IMR-90 (cell line): ENCODE measurements at regions not wholly inside any gene's neighbourhood (a gene's known extent, or its start where the extent isn't known, plus 50 kb on each side); places are given as distances from the start of the nearest gene placed in this dataset.

Experiments
- ATAC-seq: fragments of 200-7000 bp; cut with Tn5 transposase; 2 replicates; pipeline ENCODE4 v1.9.1; 2020; ENCODE audit warnings: low read depth, mild to moderate bottlenecking, moderate library complexity
- BruUV-seq: library from RNA; stranded (reverse); fragments of 400-500 nt; replicated peaks from 2 replicates; lab custom pipeline; 2021; lab: Mats Ljungman, UMichigan
- CTCF ChIA-PET: fragments of 300-600 bp; formaldehyde crosslinking; extraction: SDS; loops from one replicate; lab custom pipeline; 2021; ENCODE audit warnings: antibody characterized with exemption; lab: Yijun Ruan, JAX
- POLR2A ChIA-PET: fragments of 300-600 bp; sonication (Branson Sonifier 250); formaldehyde crosslinking; loops from one replicate; lab custom pipeline; 2022; ENCODE audit warnings: antibody characterized with exemption; ENCODE audit not compliant: unreplicated experiment; lab: Charles Lee
- DNase-seq: peaks from one replicate; pipeline ENCODE4 v3.0.0; 2013
- H2AFZ ChIP-seq: replicated peaks from 2 replicates; pipeline ENCODE3; 2013; ENCODE audit warnings: low read length, mild to moderate bottlenecking; ENCODE audit not compliant: poor library complexity
- H2AK5ac ChIP-seq: 2 replicates; pipeline ENCODE4 v1.6.1; 2013; ENCODE audit warnings: low read depth, low read length, inconsistent platforms
- H2AK9ac ChIP-seq: replicated peaks from 2 replicates; pipeline ENCODE3; 2013; ENCODE audit warnings: mild to moderate bottlenecking, low read depth, low read length, moderate library complexity; ENCODE audit not compliant: poor library complexity
- H2BK120ac ChIP-seq: 2 replicates; pipeline ENCODE4 v1.6.1; 2013; ENCODE audit warnings: low read depth, low read length, inconsistent platforms
- H2BK15ac ChIP-seq: 3 replicates; pipeline ENCODE4 v1.6.1; 2013; ENCODE audit warnings: low read depth, low read length, inconsistent platforms
- H2BK20ac ChIP-seq: 2 replicates; pipeline ENCODE4 v1.6.1; 2013; ENCODE audit warnings: low read depth, mild to moderate bottlenecking, inconsistent platforms, low read length, moderate library complexity
- H2BK5ac ChIP-seq: 2 replicates; pipeline ENCODE4 v1.6.1; 2013; ENCODE audit warnings: mild to moderate bottlenecking, low read depth, low read length, inconsistent platforms; ENCODE audit not compliant: poor library complexity, severe bottlenecking
- H3K14ac ChIP-seq: replicated peaks from 2 replicates; pipeline ENCODE4 v1.6.1; 2013; ENCODE audit warnings: low read depth, low read length, inconsistent platforms
- H3K18ac ChIP-seq: 2 replicates; pipeline ENCODE4 v1.6.1; 2013; ENCODE audit warnings: low read depth, low read length, control low read depth
- H3K23ac ChIP-seq: 2 replicates; pipeline ENCODE4 v1.6.1; 2013; ENCODE audit warnings: low read depth, low read length, inconsistent platforms
- H3K27ac ChIP-seq: 2 replicates; pipeline ENCODE4 v1.5.1; 2013; ENCODE audit warnings: mild to moderate bottlenecking, control low read depth, low read length; ENCODE audit not compliant: insufficient read depth
- H3K27me3 ChIP-seq: 2 replicates; pipeline ENCODE4 v1.6.1; 2013; ENCODE audit warnings: low read length; ENCODE audit not compliant: control insufficient read depth, insufficient read depth
- H3K36me3 ChIP-seq: 2 replicates; pipeline ENCODE4 v1.6.1; 2013; ENCODE audit warnings: low read length, mixed read lengths; ENCODE audit not compliant: control insufficient read depth, insufficient read depth
- H3K4ac ChIP-seq: 2 replicates; pipeline ENCODE4 v1.6.1; 2013; ENCODE audit warnings: low read depth, low read length, inconsistent platforms
- H3K4me1 ChIP-seq: 2 replicates; pipeline ENCODE4 v1.6.1; 2013; ENCODE audit warnings: low read length, mixed read lengths; ENCODE audit not compliant: control insufficient read depth, insufficient read depth
- H3K4me2 ChIP-seq: 2 replicates; pipeline ENCODE4 v1.6.1; 2013; ENCODE audit warnings: low read depth, mild to moderate bottlenecking, control low read depth, low read length, moderate library complexity
- H3K4me3 ChIP-seq: 2 replicates; pipeline ENCODE4 v1.5.1; 2013; ENCODE audit warnings: low read depth, mild to moderate bottlenecking, control low read depth, low read length, moderate library complexity; ENCODE audit not compliant: insufficient read depth
- H3K56ac ChIP-seq: 2 replicates; pipeline ENCODE4 v1.6.1; 2013; ENCODE audit warnings: low read length, inconsistent platforms; ENCODE audit not compliant: insufficient read depth; ENCODE audit errors: extremely low read depth
- H3K79me1 ChIP-seq, 2 experiments: 2 replicates each; pipeline ENCODE4 v1.6.1; 2013; ENCODE audit warnings: low read length in 2 of 2, inconsistent platforms in 1 of 2, low read depth in 1 of 2
- H3K9ac ChIP-seq: 2 replicates; pipeline ENCODE4 v1.6.1; 2013; ENCODE audit warnings: low read depth, low read length, control low read depth
- H3K9me1 ChIP-seq: 2 replicates; pipeline ENCODE4 v1.6.1; 2013; ENCODE audit warnings: low read length, inconsistent platforms; ENCODE audit not compliant: insufficient read depth
- H3K9me3 ChIP-seq: 2 replicates; pipeline ENCODE4 v1.6.1; 2013; ENCODE audit warnings: low read length; ENCODE audit not compliant: control insufficient read depth, insufficient read depth
- H4K20me1 ChIP-seq: 2 replicates; pipeline ENCODE4 v1.6.1; 2013; ENCODE audit warnings: low read length, inconsistent platforms; ENCODE audit not compliant: insufficient read depth
- H4K5ac ChIP-seq: 2 replicates; pipeline ENCODE4 v1.6.1; 2013; ENCODE audit warnings: mild to moderate bottlenecking, low read depth, low read length, control low read depth
- H4K8ac ChIP-seq, 2 experiments: 2 replicates each; pipeline ENCODE4 v1.6.1; 2013; ENCODE audit warnings: low read depth in 2 of 2, low read length in 2 of 2, control low read depth in 1 of 2, inconsistent platforms in 1 of 2
- H4K91ac ChIP-seq: 2 replicates; pipeline ENCODE4 v1.6.1; 2013; ENCODE audit warnings: low read depth, low read length, inconsistent platforms; ENCODE audit not compliant: insufficient read depth
- BHLHE40 ChIP-seq: fragments of 150-350 bp; IDR thresholded peaks from 2 replicates; pipeline ENCODE4 v1.6.1; 2016; ENCODE audit warnings: mild to moderate bottlenecking, low read depth, low read length
- CEBPB ChIP-seq: IDR thresholded peaks from 2 replicates; pipeline ENCODE4 v1.6.1; 2012; ENCODE audit warnings: low read depth, low read length, improper control_type of control experiment
- CHD1 ChIP-seq: IDR thresholded peaks from 2 replicates; pipeline ENCODE4 v1.6.1; 2012; ENCODE audit warnings: low read depth, low read length, improper control_type of control experiment
- CTCF ChIP-seq: conservative IDR thresholded peaks from 2 replicates; pipeline ENCODE4 v1.5.1; 2012; ENCODE audit warnings: mild to moderate bottlenecking, low read depth, low read length, improper control_type of control experiment
- ELK1 ChIP-seq: fragments of 150-350 bp; IDR thresholded peaks from 2 replicates; pipeline ENCODE4 v1.6.1; 2016; ENCODE audit warnings: low read depth, mild to moderate bottlenecking, low read length, moderate library complexity, borderline replicate concordance
- FOS ChIP-seq: fragments of 150-350 bp; IDR thresholded peaks from 2 replicates; pipeline ENCODE4 v1.6.1; 2016; ENCODE audit warnings: low read depth, low read length
- MAFK ChIP-seq: IDR thresholded peaks from 2 replicates; pipeline ENCODE4 v1.6.1; 2012; ENCODE audit warnings: low read depth, low read length, improper control_type of control experiment
- MAZ ChIP-seq: IDR thresholded peaks from 2 replicates; pipeline ENCODE4 v1.6.1; 2012; ENCODE audit warnings: low read depth, mild to moderate bottlenecking, low read length, improper control_type of control experiment, moderate library complexity, borderline replicate concordance
- MXI1 ChIP-seq: IDR thresholded peaks from 2 replicates; pipeline ENCODE4 v1.6.1; 2012; ENCODE audit warnings: low read depth, mild to moderate bottlenecking, low read length, moderate library complexity, borderline replicate concordance
- NFE2L2 ChIP-seq: fragments of 150-350 bp; IDR thresholded peaks from 2 replicates; pipeline ENCODE4 v1.6.1; 2016; ENCODE audit warnings: low read depth, mild to moderate bottlenecking, low read length
- POLR2A ChIP-seq: IDR thresholded peaks from 2 replicates; pipeline ENCODE4 v1.6.1; 2012; ENCODE audit warnings: mild to moderate bottlenecking, low read depth, low read length
- RAD21 ChIP-seq: IDR thresholded peaks from 2 replicates; pipeline ENCODE4 v1.6.1; 2012; ENCODE audit warnings: low read length, improper control_type of control experiment
- RCOR1 ChIP-seq: IDR thresholded peaks from 2 replicates; pipeline ENCODE4 v1.6.1; 2012; ENCODE audit warnings: mild to moderate bottlenecking, low read length, improper control_type of control experiment; ENCODE audit not compliant: insufficient replicate concordance
- RFX5 ChIP-seq: IDR thresholded peaks from 2 replicates; pipeline ENCODE4 v1.8.0; 2012; ENCODE audit warnings: low read depth, mild to moderate bottlenecking, low read length, moderate library complexity
- SMC3 ChIP-seq: fragments of 150-350 bp; IDR thresholded peaks from 2 replicates; pipeline ENCODE4 v1.6.1; 2016; ENCODE audit warnings: low read depth, mild to moderate bottlenecking, antibody characterized with exemption, low read length, moderate library complexity
- USF2 ChIP-seq: fragments of 150-350 bp; IDR thresholded peaks from 2 replicates; pipeline ENCODE4 v1.6.1; 2017; ENCODE audit warnings: mild to moderate bottlenecking, antibody characterized with exemption, low read length, low read depth
- WGBS, 2 experiments: methylation state at CpG; one replicate each; pipeline versions ENCODE4 v1.1.5 to v1.1.7; 2013; ENCODE audit warnings: missing lambda C conversion rate in 2 of 2; ENCODE audit not compliant: insufficient read length in 1 of 2; ENCODE audit errors: extremely low coverage in 2 of 2; 5-methylcytosine and 5-hydroxymethylcytosine counted together
- dilution Hi-C: fragments of 300-500 bp; cut with HindIII; formaldehyde crosslinking; loops from one replicate; pipeline ENCODE4 v1.14.3; 2018; ENCODE audit warnings: low sequenced_read_pairs; ENCODE audit not compliant: unreplicated experiment
- in situ Hi-C: fragments of 300-500 bp; cut with MboI; formaldehyde crosslinking; loops from 3 replicates; pipeline ENCODE4 v1.14.3; 2019; ENCODE audit warnings: low sequenced_read_pairs, inconsistent platforms, mixed read lengths
- intact Hi-C: fragments of 100-400 bp; cut with micrococcal nuclease; formaldehyde crosslinking; loops from 2 replicates; pipeline ENCODE4 v1.10.0; 2022

GRCh38 chr4:24179201-24179840 is 289.5 kb upstream of the PPARGC1A start:
- DNase-seq, result no peak
- no peaks in the 10 kb centered on the region for H3K9me3 ChIP-seq
- no peak overlapping the region for H2AK9ac ChIP-seq
- H3K27ac ChIP-seq, result no peak overlapping the region
- intact Hi-C loops (no loop called here), dilution Hi-C loops (no loop called here), in situ Hi-C loops (no loop called here)
- H3K4me2 ChIP-seq, result no peak overlapping the region
- H3K23ac ChIP-seq, result no peak overlapping the region
- H3K36me3 ChIP-seq, result no peaks in the 10 kb centered on the region
- H2BK20ac ChIP-seq, result no peak overlapping the region
- H3K9me1 ChIP-seq, result no peaks in the 10 kb centered on the region
- H4K8ac ChIP-seq, result no peak overlapping the region
- H3K9ac ChIP-seq, result no peak overlapping the region
- H2BK15ac ChIP-seq, result no peak overlapping the region
- peaks cover 2% of the 10 kb centered on the region for H3K27me3 ChIP-seq
- H2AFZ ChIP-seq, result no peak overlapping the region
- TF ChIP-seq FOS, result no peak
- no peak for TF ChIP-seq SMC3
- no peak for TF ChIP-seq NFE2L2
- TF ChIP-seq MAZ, result no peak
- no peak for TF ChIP-seq RFX5
- TF ChIP-seq BHLHE40, result no peak
- no peak for TF ChIP-seq RAD21
- no peak for TF ChIP-seq ELK1
- no peak for TF ChIP-seq RCOR1
- TF ChIP-seq CTCF, result no peak
- no peak for TF ChIP-seq POLR2A
- TF ChIP-seq USF2, result no peak
- TF ChIP-seq CEBPB, result no peak
- TF ChIP-seq MAFK, result no peak
- no peak for TF ChIP-seq MXI1
- no peak for TF ChIP-seq CHD1
- POLR2A ChIA-PET, result no interaction called here
- H3K79me1 ChIP-seq, result no peaks in the 10 kb centered on the region
- H3K18ac ChIP-seq, result no peak overlapping the region
- H3K4ac ChIP-seq, result no peak overlapping the region
- BruUV-seq, result no TSS peak
- no peak overlapping the region for H2BK5ac ChIP-seq
- H2BK120ac ChIP-seq, result no peak overlapping the region
- no peak overlapping the region for H2AK5ac ChIP-seq
- H3K4me1 ChIP-seq, result no peaks in the 10 kb centered on the region
- CTCF ChIA-PET, result no interaction called here
- H3K14ac ChIP-seq, result no peak overlapping the region
- H3K4me3 ChIP-seq, result no peak overlapping the region
- ATAC-seq, result no peak
- no CpG with 5 or more reads among the region's 4 CpGs for WGBS, 2 experiments
- no peak overlapping the region for H4K5ac ChIP-seq
- no peak overlapping the region for H3K56ac ChIP-seq
- H4K91ac ChIP-seq, result no peak overlapping the region
- H4K20me1 ChIP-seq, result no peaks in the 10 kb centered on the region
